Common myeloid progenitor, CD34-positive (primary cell): ENCODE measurements at regions not wholly inside any gene's neighbourhood (a gene's known extent, or its start where the extent isn't known, plus 50 kb on each side); places are given as distances from the start of the nearest gene placed in this dataset.
"Not testable (repeated sequence)": the region's sequence is repeated elsewhere in the genome, so short reads cannot be mapped to it uniquely, and the experiment has no call there.

Experiments used
- CTCF ChIA-PET: fragments of 350-600 bp; sonication (Branson Sonifier 250); formaldehyde crosslinking; loops from one replicate; lab custom pipeline; 2021; ENCODE audit warnings: antibody characterized with exemption; lab: Charles Lee
- POLR2A ChIA-PET: fragments of 350-600 bp; sonication (Branson Sonifier 250); formaldehyde crosslinking; loops from one replicate; lab custom pipeline; 2021; ENCODE audit warnings: antibody characterized with exemption; lab: Charles Lee
- DNase-seq, 3 donors: peaks; one replicate each; pipeline versions ENCODE4 v3.0.0 to v3.0.0-alpha.2; 2013
- H3K27ac ChIP-seq, 2 experiments: 1 replicate in 1 of 2; 2 replicates in 1 of 2; pipeline ENCODE4 v1.7.0; 2013; ENCODE audit warnings: inconsistent platforms in 2 of 2, low read length in 2 of 2, mild to moderate bottlenecking in 2 of 2, low read depth in 1 of 2, moderate library complexity in 1 of 2; ENCODE audit not compliant: severe bottlenecking in 2 of 2, insufficient read depth in 1 of 2, poor library complexity in 1 of 2
- H3K27me3 ChIP-seq, 5 experiments: replicated peaks in 2 of 5; 1 replicate in 3 of 5; 2 replicates in 2 of 5; pipeline versions ENCODE4 v1.6.1 to v1.7.0; 2013; ENCODE audit warnings: low read length in 4 of 5, mild to moderate bottlenecking in 2 of 5, moderate library complexity in 2 of 5, inconsistent platforms in 1 of 5; ENCODE audit not compliant: insufficient read depth in 5 of 5, control insufficient read depth in 4 of 5
- H3K36me3 ChIP-seq, 4 experiments: 1 replicate in 2 of 4; 2 replicates in 2 of 4; pipeline versions ENCODE4 v1.6.1 to v1.7.0; 2013; ENCODE audit warnings: low read length in 3 of 4, control low read depth in 1 of 4, mild to moderate bottlenecking in 1 of 4; ENCODE audit not compliant: control insufficient read depth in 4 of 4, insufficient read depth in 4 of 4
- H3K4me1 ChIP-seq, 4 experiments: 1 replicate in 3 of 4; 2 replicates in 1 of 4; pipeline versions ENCODE4 v1.6.1 to v1.7.1; 2013; ENCODE audit warnings: low read length in 3 of 4, mild to moderate bottlenecking in 3 of 4, control low read depth in 1 of 4, inconsistent platforms in 1 of 4, moderate library complexity in 1 of 4; ENCODE audit not compliant: control insufficient read depth in 4 of 4, insufficient read depth in 4 of 4; ENCODE audit errors: control extremely low read depth in 1 of 4
- H3K4me3 ChIP-seq, 7 experiments: 1 replicate in 4 of 7; 2 replicates in 3 of 7; pipeline versions ENCODE4 v1.5.1 to v1.7.0; 2013; ENCODE audit warnings: mild to moderate bottlenecking in 7 of 7, low read length in 6 of 7, moderate library complexity in 6 of 7, inconsistent platforms in 2 of 7, low read depth in 2 of 7, control low read depth in 1 of 7; ENCODE audit not compliant: insufficient read depth in 4 of 7, control insufficient read depth in 1 of 7; ENCODE audit errors: extremely low read depth in 1 of 7
- H3K9me3 ChIP-seq, 5 experiments: 1 replicate in 4 of 5; 2 replicates in 1 of 5; pipeline versions ENCODE4 v1.6.1 to v1.7.1; 2013; ENCODE audit warnings: low read length in 4 of 5, mild to moderate bottlenecking in 2 of 5, inconsistent platforms in 1 of 5, low read depth in 1 of 5, moderate library complexity in 1 of 5; ENCODE audit not compliant: control insufficient read depth in 4 of 5, insufficient read depth in 2 of 5; ENCODE audit errors: control extremely low read depth in 1 of 5
- WGBS: methylation state at CpG from one replicate; pipeline ENCODE4 v1.1.5; 2013; ENCODE audit not compliant: insufficient coverage; 5-methylcytosine and 5-hydroxymethylcytosine counted together

GRCh38 chrX:498901-499300 lies 112.2 kb upstream of the PPP2R3B start:
- WGBS = 85% methylated on average over 12 of the region's 12 CpGs
- POLR2A ChIA-PET = not testable (repeated sequence)

GRCh38 chrX:499870-500364 lies 113.2 kb upstream of the PPP2R3B start:
- H3K4me3 ChIP-seq = no peak overlapping the region
- H3K9me3 ChIP-seq = peaks cover 0 to 6% (median 0%) of the 10 kb centered on the region in 5 experiments
- ChIA-PET POLR2A (no interaction called here), CTCF (no interaction called here)
- H3K36me3 ChIP-seq = no peaks in the 10 kb centered on the region
- H3K27ac ChIP-seq = no peak overlapping the region
- WGBS = 5% methylated on average over 17 of the region's 21 CpGs
- H3K27me3 ChIP-seq = peaks cover 0 to 56% (median 22%) of the 10 kb centered on the region in 5 experiments
- no peak for DNase-seq
- H3K4me1 ChIP-seq = no peaks in the 10 kb centered on the region

More at GRCh38 chrX:498901-499300, 112.2 kb upstream of the PPP2R3B start:
- H3K4me3 ChIP-seq, H3K4me1 ChIP-seq, H3K9me3 ChIP-seq, H3K36me3 ChIP-seq, DNase-seq, CTCF ChIA-PET, H3K27ac ChIP-seq: not testable (repeated sequence)
- peaks cover 0 to 56% (median 22%) of the 10 kb centered on the region in 5 experiments for H3K27me3 ChIP-seq

GRCh38 chrX:500481-501010 lies 113.8 kb upstream of the PPP2R3B start:
- ChIA-PET CTCF (no interaction called here), POLR2A (no interaction called here)
- no peak overlapping the region for H3K4me3 ChIP-seq
- no peaks in the 10 kb centered on the region for H3K4me1 ChIP-seq
- DNase-seq = no peak
- 74% methylated on average over 31 of the region's 31 CpGs for WGBS
- H3K9me3 ChIP-seq = peaks cover 0 to 6% (median 0%) of the 10 kb centered on the region in 5 experiments
- H3K27ac ChIP-seq = no peak overlapping the region
- H3K36me3 ChIP-seq = no peaks in the 10 kb centered on the region
- H3K27me3 ChIP-seq = peaks cover 0 to 56% (median 20%) of the 10 kb centered on the region in 5 experiments

GRCh38 chrX:506341-506740 lies 119.6 kb upstream of the PPP2R3B start:
- DNase-seq = no peak
- no peak overlapping the region for H3K27ac ChIP-seq
- H3K4me3 ChIP-seq = no peak overlapping the region
- ChIA-PET CTCF (no interaction called here), POLR2A (no interaction called here)
- 16% methylated on average over 3 of the region's 8 CpGs for WGBS
- H3K27me3 ChIP-seq = peaks cover 0 to 19% (median 4%) of the 10 kb centered on the region in 5 experiments
- peaks cover 0 to 3% (median 0%) of the 10 kb centered on the region in 5 experiments for H3K9me3 ChIP-seq
- H3K4me1 ChIP-seq = no peaks in the 10 kb centered on the region
- H3K36me3 ChIP-seq = no peaks in the 10 kb centered on the region

GRCh38 chrX:508163-508562 lies 121.5 kb upstream of the PPP2R3B start:
- Histone ChIP-seq H3K27ac (no peak overlapping the region), H3K36me3 (no peaks in the 10 kb centered on the region), H3K4me1 (no peaks in the 10 kb centered on the region), H3K27me3 (peaks cover 0 to 3% (median 0%) of the 10 kb centered on the region in 5 experiments), H3K4me3 (no peak overlapping the region), H3K9me3 (peaks cover 0 to 3% (median 0%) of the 10 kb centered on the region in 5 experiments)
- ChIA-PET POLR2A (no interaction called here), CTCF (no interaction called here)
- no peak for DNase-seq
- 100% methylated on average over 5 of the region's 8 CpGs for WGBS

- H3K27me3 ChIP-seq, DNase-seq, H3K27ac ChIP-seq, POLR2A ChIA-PET, H3K36me3 ChIP-seq, H3K4me3 ChIP-seq, H3K4me1 ChIP-seq, CTCF ChIA-PET, H3K9me3 ChIP-seq: not testable (repeated sequence)
- WGBS = 90% methylated on average over 2 of the region's 5 CpGs
These were observed 121.8 kb upstream of the SHOX start for GRCh38 chrX:508821-509220.

- H3K4me3 ChIP-seq, CTCF ChIA-PET, H3K4me1 ChIP-seq, H3K27me3 ChIP-seq, H3K27ac ChIP-seq, DNase-seq, H3K36me3 ChIP-seq, H3K9me3 ChIP-seq, POLR2A ChIA-PET: not testable (repeated sequence)
- WGBS = 100% methylated on average over 2 of the region's 4 CpGs
These were observed 119.5 kb upstream of the SHOX start for GRCh38 chrX:511089-511488.
